Liver (tissue), 3 donors: ENCODE measurements at regions not wholly inside any gene's neighbourhood (a gene's known extent, or its start where the extent isn't known, plus 50 kb on each side); places are given as distances from the start of the nearest gene placed in this dataset.

ENCODE experiments used
- CTCF ChIP-seq: fragments of 150-350 bp; IDR thresholded peaks from 2 replicates; pipeline ENCODE4 v1.5.1; 2017; ENCODE audit warnings: improper control_type of control experiment, low read depth, low read length; ENCODE audit not compliant: missing input control
- FOXA1 ChIP-seq: IDR thresholded peaks from 2 replicates; pipeline ENCODE4 v1.6.1; 2016; ENCODE audit warnings: antibody characterized with exemption
- JUND ChIP-seq, 2 donors: IDR thresholded peaks; 2 replicates each; pipeline ENCODE4 v1.6.1; 2016; ENCODE audit warnings: antibody characterized with exemption in 2 of 2
- donor health status: healthy.
- donor health status: healthy.

DNA sequence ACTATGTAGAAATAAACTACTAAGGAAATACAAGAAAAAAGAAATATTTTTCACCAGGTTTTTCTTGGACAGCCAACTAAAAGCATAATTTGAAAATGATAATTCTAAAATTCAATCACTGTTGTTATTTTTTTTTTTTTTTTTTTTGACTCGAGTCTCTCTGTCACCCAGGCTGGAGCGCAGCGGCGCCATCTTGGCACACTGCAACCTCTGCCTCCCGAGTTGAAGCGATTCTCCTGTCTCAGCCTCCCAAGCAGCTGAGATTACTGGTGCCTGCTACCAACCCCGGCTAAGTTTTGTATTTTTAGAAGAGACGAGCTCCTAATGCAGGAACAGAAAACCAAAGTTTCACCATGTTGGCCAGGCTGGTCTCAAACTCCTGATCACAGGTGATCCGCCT, 122.3 kb upstream of the UGT8 start:
- TF ChIP-seq CTCF (no peak), JUND (IDR thresholded peaks at IDR 0.05) (no peak), FOXA1 (no peak)
